ENCODE measurements at regions not wholly inside any gene's neighbourhood (a gene's known extent, or its start where the extent isn't known, plus 50 kb on each side); places are given as distances from the start of the nearest gene placed in this dataset.

GRCh38 chr16:9557713-9558112, 466.3 kb downstream of the HAPSTR1 start:
- ChIA-PET POLR2A (no interaction called here), CTCF (no interaction called here)
- H3K27ac ChIP-seq (ENCODE audit: extremely low read depth, low read depth, low read length) = no peak overlapping the region
- no peaks in the 10 kb centered on the region for H3K4me1 ChIP-seq (ENCODE audit: control insufficient read depth, insufficient read depth, low read length)
- H3K4me3 ChIP-seq (ENCODE audit: low read depth, low read length) = no peak overlapping the region
- H3K9me3 ChIP-seq (ENCODE audit: control insufficient read depth, insufficient read depth, low read depth, low read length) = no peaks in the 10 kb centered on the region
- no peaks in the 10 kb centered on the region for H3K36me3 ChIP-seq (ENCODE audit: control insufficient read depth in 2 of 2, insufficient read depth in 1 of 2, low read length in 2 of 2)
- no peak for TF ChIP-seq TRIM28 (IDR thresholded peaks at IDR 0.05; ENCODE audit: borderline replicate concordance, low read length)

DNA sequence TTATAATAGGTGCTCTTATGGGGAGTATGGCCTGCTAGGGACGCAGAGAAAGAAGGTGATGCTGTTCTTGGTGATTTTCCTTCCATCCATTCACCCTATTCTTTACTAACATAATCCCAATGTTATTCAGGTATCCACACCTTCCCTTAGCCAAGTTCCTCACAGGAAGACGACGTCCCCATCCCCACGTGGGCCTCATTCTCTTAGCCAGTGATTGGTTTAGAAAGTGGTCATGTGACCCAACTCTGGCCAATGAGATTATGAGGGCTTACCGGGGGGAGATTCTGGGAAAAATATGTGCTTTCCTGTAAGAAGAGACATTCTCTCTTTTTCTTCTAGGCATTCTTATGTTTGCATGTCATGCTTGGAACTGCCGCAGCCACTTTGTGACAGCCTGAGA, 474.7 kb downstream of the HAPSTR1 start:
- ChIA-PET CTCF (no interaction called here), POLR2A (no interaction called here)
- TF ChIP-seq ZNF670 (tag by site-specific recombination; IDR thresholded peaks at IDR 0.05; ENCODE audit: low read depth) (no peak), ZNF785 (tag by site-specific recombination; IDR thresholded peaks at IDR 0.05) (no peak), ZNF645 (tag by site-specific recombination; IDR thresholded peaks at IDR 0.05) (no peak), ZNF121 (tag by site-specific recombination; IDR thresholded peaks at IDR 0.05) (no peak), ZNF37A (tag by site-specific recombination; IDR thresholded peaks at IDR 0.05) (no peak), SCRT1 (tag by site-specific recombination; IDR thresholded peaks at IDR 0.05; ENCODE audit: borderline replicate concordance) (no peak), ZNF214 (tag by site-specific recombination; IDR thresholded peaks at IDR 0.05; ENCODE audit: borderline replicate concordance) (no peak), SP3 (tag by site-specific recombination; IDR thresholded peaks at IDR 0.05) (no peak), KLF16 (tag by site-specific recombination; IDR thresholded peaks at IDR 0.05) (no peak), ZNF266 (tag by site-specific recombination; IDR thresholded peaks at IDR 0.05; ENCODE audit: low read depth) (no peak), ZNF548 (tag by site-specific recombination; IDR thresholded peaks at IDR 0.05) (no peak), ZBTB10 (tag by site-specific recombination; IDR thresholded peaks at IDR 0.05) (no peak), HOXD13 (CRISPR knock-in tag; IDR thresholded peaks at IDR 0.05; ENCODE audit: borderline replicate concordance) (no peak), RBAK (tag by site-specific recombination; IDR thresholded peaks at IDR 0.05) (no peak), ZFP41 (tag by site-specific recombination; IDR thresholded peaks at IDR 0.05; ENCODE audit: borderline replicate concordance) (no peak), ZNF155 (tag by site-specific recombination; IDR thresholded peaks at IDR 0.05) (no peak)
- TF ChIP-seq, protein P1, sequence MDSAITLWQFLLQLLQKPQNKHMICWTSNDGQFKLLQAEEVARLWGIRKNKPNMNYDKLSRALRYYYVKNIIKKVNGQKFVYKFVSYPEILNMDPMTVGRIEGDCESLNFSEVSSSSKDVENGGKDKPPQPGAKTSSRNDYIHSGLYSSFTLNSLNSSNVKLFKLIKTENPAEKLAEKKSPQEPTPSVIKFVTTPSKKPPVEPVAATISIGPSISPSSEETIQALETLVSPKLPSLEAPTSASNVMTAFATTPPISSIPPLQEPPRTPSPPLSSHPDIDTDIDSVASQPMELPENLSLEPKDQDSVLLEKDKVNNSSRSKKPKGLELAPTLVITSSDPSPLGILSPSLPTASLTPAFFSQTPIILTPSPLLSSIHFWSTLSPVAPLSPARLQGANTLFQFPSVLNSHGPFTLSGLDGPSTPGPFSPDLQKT (IDR thresholded peaks at IDR 0.05; ENCODE audit: borderline replicate concordance, low read depth, low read length) = no peak
- no peaks in the 10 kb centered on the region for H3K36me3 ChIP-seq (ENCODE audit: control insufficient read depth in 2 of 2, insufficient read depth in 1 of 2, low read length in 2 of 2)
- H3K4me3 ChIP-seq (ENCODE audit: low read depth, low read length) = no peak overlapping the region
- no peak overlapping the region for H3K27ac ChIP-seq (ENCODE audit: extremely low read depth, low read depth, low read length)
- H3K4me1 ChIP-seq (ENCODE audit: control insufficient read depth, insufficient read depth, low read length) = no peaks in the 10 kb centered on the region
- no peaks in the 10 kb centered on the region for H3K9me3 ChIP-seq (ENCODE audit: control insufficient read depth, insufficient read depth, low read depth, low read length)

- ChIA-PET CTCF (no interaction called here), POLR2A (no interaction called here)
- TF ChIP-seq ZNF169 (tag by site-specific recombination; IDR thresholded peaks at IDR 0.05) = no peak
- TF ChIP-seq ZNF837 (tag by site-specific recombination; IDR thresholded peaks at IDR 0.05) = no peak
- no peak for TF ChIP-seq PRDM6 (tag by site-specific recombination; IDR thresholded peaks at IDR 0.05)
- TF ChIP-seq ZNF792 (tag by site-specific recombination; IDR thresholded peaks at IDR 0.05) = no peak
- no peak for TF ChIP-seq ZNF214 (tag by site-specific recombination; IDR thresholded peaks at IDR 0.05; ENCODE audit: borderline replicate concordance)
- TF ChIP-seq ZNF449 (tag by site-specific recombination; IDR thresholded peaks at IDR 0.05) = no peak
- TF ChIP-seq ZNF112 (tag by site-specific recombination; IDR thresholded peaks at IDR 0.05) = no peak
- peak; percentile 64 for TF ChIP-seq SETDB1 (IDR thresholded peaks at IDR 0.05; ENCODE audit: insufficient read length, low read length)
Measured at GRCh38 chr16:9567666-9568065, 476.2 kb downstream of the HAPSTR1 start.

More at GRCh38 chr16:9567666-9568065, 476.2 kb downstream of the HAPSTR1 start:
- Histone ChIP-seq H3K4me1 (ENCODE audit: control insufficient read depth, insufficient read depth, low read length) (no peaks in the 10 kb centered on the region), H3K27ac (ENCODE audit: extremely low read depth, low read depth, low read length) (no peak overlapping the region), H3K9me3 (ENCODE audit: control insufficient read depth, insufficient read depth, low read depth, low read length) (no peaks in the 10 kb centered on the region), H3K4me3 (ENCODE audit: low read depth, low read length) (no peak overlapping the region), H3K36me3 (ENCODE audit: control insufficient read depth in 2 of 2, insufficient read depth in 1 of 2, low read length in 2 of 2) (no peaks in the 10 kb centered on the region)
